ENCODE measurements at regions not wholly inside any gene's neighbourhood (a gene's known extent, or its start where the extent isn't known, plus 50 kb on each side); places are given as distances from the start of the nearest gene placed in this dataset.

- no peaks in the 10 kb centered on the region for H3K9me3 ChIP-seq (ENCODE audit: control insufficient read depth, low read length, poor library complexity, severe bottlenecking)
- Mint-ChIP-seq H3K4me1 (no peaks in the 10 kb centered on the region), H3K4me3 (no peak overlapping the region), H3K36me3 (ENCODE audit: low read depth) (no peaks in the 10 kb centered on the region), H3K27ac (no peak overlapping the region), H3K27me3 (no peaks in the 10 kb centered on the region)
- no peak for ATAC-seq
- no peak for DNase-seq
These were observed 395.5 kb upstream of the SLC30A5 start for GRCh38 chr5:68698025-68698940.

DNA sequence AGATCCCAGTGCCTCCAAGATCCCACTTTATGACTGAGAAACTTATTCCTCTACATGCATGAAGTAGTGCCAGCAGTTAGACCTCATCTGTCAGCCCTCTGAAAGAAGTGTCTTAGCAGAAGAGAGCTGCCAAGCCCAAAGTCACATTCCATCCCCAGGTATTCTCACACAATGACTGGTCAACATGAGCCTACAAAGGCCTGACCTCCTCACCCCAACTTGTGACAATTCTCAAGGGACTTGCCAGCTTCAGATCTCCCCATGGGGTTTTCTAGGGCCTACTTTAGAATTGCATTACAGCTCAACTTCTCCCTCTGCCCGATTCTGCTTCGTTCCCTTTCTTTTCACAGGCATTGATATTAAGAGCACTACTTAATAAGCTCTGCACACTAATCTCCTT is 393.8 kb upstream of the SLC30A5 start:
- no peak for DNase-seq
- H3K27me3 Mint-ChIP-seq, result no peaks in the 10 kb centered on the region

DNA sequence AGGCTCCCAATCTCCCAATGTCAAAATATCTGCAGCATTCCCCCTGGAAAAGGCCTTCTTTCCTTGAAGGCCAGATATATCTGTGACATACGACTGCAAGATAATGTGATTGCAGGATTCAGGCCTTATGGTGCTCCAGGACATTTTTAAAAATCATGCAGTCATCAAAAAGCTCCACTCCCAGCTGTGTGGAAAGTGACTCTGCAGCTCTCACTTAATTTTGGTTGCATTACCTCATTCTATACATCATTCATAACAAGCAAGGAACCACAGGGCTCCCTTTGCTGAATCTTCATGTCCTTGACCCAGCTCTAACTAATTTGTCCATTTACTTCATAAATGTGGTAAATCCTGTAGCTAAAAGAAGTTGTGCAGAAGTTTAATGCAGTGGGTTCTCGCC is 386.2 kb upstream of the SLC30A5 start:
- Mint-ChIP-seq H3K4me3 (no peak overlapping the region), H3K27ac (no peak overlapping the region), H3K27me3 (no peaks in the 10 kb centered on the region), H3K36me3 (ENCODE audit: low read depth) (no peaks in the 10 kb centered on the region), H3K4me1 (peaks cover 19% of the 10 kb centered on the region)
- no peaks in the 10 kb centered on the region for H3K9me3 ChIP-seq (ENCODE audit: control insufficient read depth, low read length, poor library complexity, severe bottlenecking)
- ATAC-seq (no peak), DNase-seq (no peak)

More for the DNA sequence above, 393.8 kb upstream of the SLC30A5 start:
- no peaks in the 10 kb centered on the region for H3K9me3 ChIP-seq (ENCODE audit: control insufficient read depth, low read length, poor library complexity, severe bottlenecking)
- no peak overlapping the region for H3K4me3 Mint-ChIP-seq
- no peaks in the 10 kb centered on the region for H3K4me1 Mint-ChIP-seq
- no peak for ATAC-seq
- H3K27ac Mint-ChIP-seq, result no peak overlapping the region
- H3K36me3 Mint-ChIP-seq (ENCODE audit: low read depth), result no peaks in the 10 kb centered on the region

DNA sequence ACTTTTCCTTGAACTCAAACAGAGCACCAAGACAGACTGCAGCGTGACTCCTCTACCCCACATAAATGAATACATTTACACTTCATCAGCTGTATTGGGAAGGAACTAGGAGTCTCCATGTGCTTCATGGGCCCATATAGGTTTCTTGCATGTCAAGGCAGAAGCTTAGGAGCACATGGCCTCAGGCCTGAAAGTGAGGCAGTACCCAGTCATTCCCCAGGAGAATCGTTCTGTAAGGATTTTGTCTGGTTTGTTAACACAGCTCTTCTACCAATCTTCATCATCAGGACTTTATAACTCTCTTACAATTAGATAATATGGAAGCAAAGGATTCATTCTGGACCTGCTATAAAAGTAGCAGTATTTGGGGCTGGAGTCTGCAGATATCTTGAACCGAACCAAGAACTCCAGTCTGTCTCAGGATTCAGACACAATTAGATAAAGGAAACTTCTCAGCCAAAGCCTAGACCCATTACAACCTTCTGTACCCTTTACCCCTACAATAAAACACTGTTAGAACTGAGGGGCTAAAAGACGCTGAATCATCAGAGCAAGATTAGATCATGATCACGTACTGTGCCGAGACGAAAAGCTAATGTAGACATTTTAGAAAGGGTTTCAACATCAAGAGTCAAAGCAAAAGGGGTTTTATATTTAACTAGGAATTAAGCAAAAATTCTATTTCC is 385.5 kb upstream of the SLC30A5 start:
- Mint-ChIP-seq H3K27me3 (no peaks in the 10 kb centered on the region), H3K4me3 (no peak overlapping the region), H3K27ac (no peak overlapping the region), H3K36me3 (ENCODE audit: low read depth) (no peaks in the 10 kb centered on the region), H3K4me1 (peaks cover 21% of the 10 kb centered on the region)
- no peaks in the 10 kb centered on the region for H3K9me3 ChIP-seq (ENCODE audit: control insufficient read depth, low read length, poor library complexity, severe bottlenecking)
- ATAC-seq (no peak), DNase-seq (no peak)

- H3K27me3 Mint-ChIP-seq, result no peaks in the 10 kb centered on the region
- DNase-seq (no peak), ATAC-seq (no peak)
- no peak overlapping the region for H3K27ac Mint-ChIP-seq
- no peaks in the 10 kb centered on the region for H3K9me3 ChIP-seq (ENCODE audit: control insufficient read depth, low read length, poor library complexity, severe bottlenecking)
- peaks cover 21% of the 10 kb centered on the region for H3K4me1 Mint-ChIP-seq
- no peak overlapping the region for H3K4me3 Mint-ChIP-seq
- H3K36me3 Mint-ChIP-seq (ENCODE audit: low read depth), result no peaks in the 10 kb centered on the region
These were observed 385.0 kb upstream of the SLC30A5 start for GRCh38 chr5:68708842-68709170.

GRCh38 chr5:68709239-68709638 is 384.6 kb upstream of the SLC30A5 start:
- peaks cover 21% of the 10 kb centered on the region for H3K4me1 Mint-ChIP-seq
- DNase-seq (no peak), ATAC-seq (no peak)
- no peak overlapping the region for H3K27ac Mint-ChIP-seq
- no peaks in the 10 kb centered on the region for H3K27me3 Mint-ChIP-seq
- no peak overlapping the region for H3K4me3 Mint-ChIP-seq
- no peaks in the 10 kb centered on the region for H3K9me3 ChIP-seq (ENCODE audit: control insufficient read depth, low read length, poor library complexity, severe bottlenecking)
- H3K36me3 Mint-ChIP-seq (ENCODE audit: low read depth), result no peaks in the 10 kb centered on the region

DNA sequence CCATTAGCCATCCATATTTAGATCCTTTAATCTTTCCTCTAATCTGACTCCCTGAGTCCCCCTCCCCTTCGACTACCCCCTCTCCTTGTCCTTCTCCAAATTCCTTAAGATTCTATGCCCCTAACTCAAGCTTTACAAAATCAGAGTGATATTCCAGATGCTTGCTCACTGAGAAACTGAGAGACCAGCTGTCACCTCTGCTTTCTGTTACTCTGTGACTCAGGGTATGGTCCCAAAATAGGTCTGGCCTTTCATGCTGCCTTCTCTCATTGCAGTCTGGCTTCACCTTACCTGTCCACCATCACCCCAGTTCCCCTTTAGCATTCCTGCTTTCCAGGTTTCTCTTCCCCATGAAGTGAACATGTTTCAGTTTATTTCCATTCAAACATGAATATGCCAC is 383.3 kb upstream of the SLC30A5 start:
- no peak overlapping the region for H3K4me3 Mint-ChIP-seq
- H3K9me3 ChIP-seq (ENCODE audit: control insufficient read depth, low read length, poor library complexity, severe bottlenecking), result no peaks in the 10 kb centered on the region
- H3K4me1 Mint-ChIP-seq, result peaks cover 21% of the 10 kb centered on the region
- H3K27ac Mint-ChIP-seq, result peak overlapping the region; percentile 78
- no peaks in the 10 kb centered on the region for H3K36me3 Mint-ChIP-seq (ENCODE audit: low read depth)
- DNase-seq, result no peak
- ATAC-seq, result no peak
- no peaks in the 10 kb centered on the region for H3K27me3 Mint-ChIP-seq

- Mint-ChIP-seq H3K4me3 (peak overlapping the region; percentile 84), H3K4me1 (peaks cover 21% of the 10 kb centered on the region), H3K36me3 (ENCODE audit: low read depth) (no peaks in the 10 kb centered on the region), H3K27me3 (no peaks in the 10 kb centered on the region), H3K27ac (peak overlapping the region; percentile 78)
- ATAC-seq, result peak; percentile 92
- DNase-seq, result no peak
- no peaks in the 10 kb centered on the region for H3K9me3 ChIP-seq (ENCODE audit: control insufficient read depth, low read length, poor library complexity, severe bottlenecking)
These were observed 382.3 kb upstream of the SLC30A5 start for GRCh38 chr5:68711293-68712200.

GRCh38 chr5:68714810-68715209 is 379.0 kb upstream of the SLC30A5 start:
- H3K9me3 ChIP-seq (ENCODE audit: control insufficient read depth, low read length, poor library complexity, severe bottlenecking), result no peaks in the 10 kb centered on the region
- Mint-ChIP-seq H3K27me3 (peaks cover 9% of the 10 kb centered on the region), H3K4me3 (no peak overlapping the region), H3K4me1 (peaks cover 21% of the 10 kb centered on the region), H3K36me3 (ENCODE audit: low read depth) (peaks cover 4% of the 10 kb centered on the region), H3K27ac (no peak overlapping the region)
- ATAC-seq (no peak), DNase-seq (no peak)

DNA sequence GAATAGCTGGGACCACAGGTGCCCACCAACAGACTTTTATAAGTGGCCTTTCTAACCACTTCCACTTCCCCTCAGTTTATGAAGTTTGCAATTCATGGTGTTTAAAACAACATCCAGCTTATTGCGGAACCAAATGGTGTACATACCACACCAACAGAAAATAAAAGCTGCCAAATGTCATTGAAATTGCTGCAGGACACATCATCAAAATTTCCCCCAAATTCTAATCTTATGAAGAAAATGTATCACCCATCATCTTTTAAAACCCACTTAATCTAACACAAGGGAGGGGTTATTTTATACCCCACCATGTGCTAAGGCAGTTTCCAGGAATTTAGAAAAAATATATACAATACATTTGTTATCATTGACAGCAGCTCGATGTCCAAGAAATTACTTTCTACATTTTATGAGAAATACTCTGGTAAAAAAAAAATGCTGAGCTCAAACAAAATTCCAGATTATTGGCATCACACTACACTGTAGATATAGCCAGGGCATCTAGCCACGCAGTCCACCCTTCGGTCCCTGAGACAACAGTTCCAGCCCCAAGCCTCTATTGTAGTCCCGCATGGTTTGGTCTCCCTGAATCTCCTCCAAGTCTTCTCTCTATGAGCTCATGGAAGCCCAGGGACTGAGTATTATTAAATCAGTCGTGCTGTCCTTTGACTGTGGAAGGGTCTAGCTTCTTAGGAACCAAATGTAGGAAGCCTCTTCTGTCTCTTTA is 372.8 kb upstream of the SLC30A5 start:
- H3K9me3 ChIP-seq (ENCODE audit: control insufficient read depth, low read length, poor library complexity, severe bottlenecking), result no peaks in the 10 kb centered on the region
- Mint-ChIP-seq H3K36me3 (ENCODE audit: low read depth) (peaks cover 4% of the 10 kb centered on the region), H3K27me3 (peaks cover 9% of the 10 kb centered on the region), H3K27ac (no peak overlapping the region), H3K4me3 (no peak overlapping the region), H3K4me1 (no peaks in the 10 kb centered on the region)
- no peak for DNase-seq
- no peak for ATAC-seq

GRCh38 chr5:68722357-68722756 is 371.5 kb upstream of the SLC30A5 start:
- DNase-seq, result no peak
- Mint-ChIP-seq H3K27ac (no peak overlapping the region), H3K4me1 (no peaks in the 10 kb centered on the region), H3K4me3 (no peak overlapping the region), H3K36me3 (ENCODE audit: low read depth) (peaks cover 4% of the 10 kb centered on the region), H3K27me3 (peaks cover 9% of the 10 kb centered on the region)
- H3K9me3 ChIP-seq (ENCODE audit: control insufficient read depth, low read length, poor library complexity, severe bottlenecking), result no peaks in the 10 kb centered on the region
- no peak for ATAC-seq

DNA sequence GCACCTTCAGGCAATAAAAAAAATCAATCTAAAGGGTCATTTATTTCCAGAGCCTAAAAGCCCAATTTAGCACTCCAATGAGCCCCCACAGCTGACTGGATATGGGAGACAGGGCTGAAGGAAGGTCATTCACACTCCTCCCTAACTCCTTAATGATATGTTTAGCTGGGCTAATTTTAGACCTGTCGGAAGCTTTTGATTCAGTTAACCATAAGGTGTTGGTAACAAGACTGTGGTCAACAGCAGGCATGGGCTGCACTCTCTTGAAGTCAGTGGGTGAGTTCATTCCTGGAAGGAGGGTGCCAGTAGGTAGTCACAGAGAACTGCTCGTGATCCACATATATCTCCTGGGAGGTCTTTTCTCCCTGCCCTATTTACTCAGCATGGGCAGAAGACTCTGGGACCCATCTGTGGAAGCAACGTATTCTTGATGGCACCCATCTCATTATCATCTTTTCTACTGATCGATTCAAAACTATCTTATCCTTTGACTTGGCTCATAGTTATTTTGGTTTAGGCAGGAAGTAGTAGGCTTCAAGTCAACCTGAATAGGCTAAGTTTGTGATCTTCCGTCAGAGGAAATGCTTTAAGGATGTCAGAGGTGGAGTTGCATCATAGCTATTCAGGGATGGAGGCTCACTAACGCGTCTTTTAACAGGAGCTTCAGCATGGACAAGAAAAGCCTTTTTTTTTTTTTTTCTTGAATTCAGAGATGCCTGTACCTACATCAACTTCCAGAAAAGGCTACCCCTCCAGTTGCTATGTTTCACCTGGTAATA is 367.7 kb upstream of the SLC30A5 start:
- no peak for ATAC-seq
- no peaks in the 10 kb centered on the region for H3K9me3 ChIP-seq (ENCODE audit: control insufficient read depth, low read length, poor library complexity, severe bottlenecking)
- H3K27ac Mint-ChIP-seq, result no peak overlapping the region
- no peaks in the 10 kb centered on the region for H3K36me3 Mint-ChIP-seq (ENCODE audit: low read depth)
- H3K4me1 Mint-ChIP-seq, result peaks cover 2% of the 10 kb centered on the region
- DNase-seq, result no peak
- H3K4me3 Mint-ChIP-seq, result no peak overlapping the region
- peaks cover 10% of the 10 kb centered on the region for H3K27me3 Mint-ChIP-seq
